COLO829 (cell line): ENCODE measurements at regions not wholly inside any gene's neighbourhood (a gene's known extent, or its start where the extent isn't known, plus 50 kb on each side); places are given as distances from the start of the nearest gene placed in this dataset.
"Not testable (repeated sequence)": the region's sequence is repeated elsewhere in the genome, so short reads cannot be mapped to it uniquely, and the experiment has no call there.

Experiments
- DNase-seq: peaks from one replicate; pipeline ENCODE4 v3.0.0; 2012; ENCODE audit warnings: low spot score

DNA sequence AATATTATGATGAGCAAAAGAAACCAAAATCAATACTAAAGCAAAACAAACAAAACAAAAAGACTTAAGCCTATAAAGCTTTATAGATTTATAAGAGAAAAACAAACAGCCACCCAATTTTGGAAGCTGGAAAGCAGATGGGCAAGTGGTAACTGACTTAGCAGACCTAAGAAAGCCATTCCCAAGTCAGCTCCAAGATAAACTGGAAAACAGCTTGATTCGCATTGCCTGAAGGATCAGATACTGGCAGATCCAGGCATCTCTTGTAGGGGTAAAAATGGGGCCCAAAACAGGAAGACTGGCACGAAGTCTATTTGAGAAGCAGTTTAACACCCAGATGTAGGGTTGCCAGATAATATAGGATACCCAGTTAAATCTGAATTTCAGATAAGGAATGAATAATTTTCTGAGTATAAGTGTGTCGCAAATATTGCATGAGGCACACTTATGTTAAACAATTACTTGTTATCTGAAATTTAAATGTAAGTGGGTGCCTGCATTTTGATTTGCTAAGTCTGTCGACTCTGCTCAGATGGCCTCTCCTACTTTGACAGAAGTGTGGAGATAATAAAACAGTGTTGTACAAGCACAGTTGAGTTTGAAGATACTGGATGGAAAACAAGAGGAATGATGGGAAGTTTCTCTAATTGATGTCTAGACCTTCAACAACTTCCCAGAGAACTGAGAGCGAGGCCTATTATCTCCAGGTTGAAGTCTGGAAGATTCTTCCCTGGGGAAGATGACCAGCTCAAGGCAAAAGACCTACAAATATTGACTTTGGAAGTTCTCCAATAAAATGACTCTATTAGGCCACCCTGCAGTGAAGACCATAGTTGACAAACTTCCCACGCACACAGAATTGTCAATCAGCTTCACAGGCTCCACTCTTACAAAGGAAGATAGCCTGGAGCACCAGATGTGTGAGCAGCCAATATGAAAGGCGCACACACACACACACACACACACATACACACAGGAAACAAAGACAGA lies 113.4 kb downstream of the FAM50B start:
- DNase-seq = peak; percentile 53

DNA sequence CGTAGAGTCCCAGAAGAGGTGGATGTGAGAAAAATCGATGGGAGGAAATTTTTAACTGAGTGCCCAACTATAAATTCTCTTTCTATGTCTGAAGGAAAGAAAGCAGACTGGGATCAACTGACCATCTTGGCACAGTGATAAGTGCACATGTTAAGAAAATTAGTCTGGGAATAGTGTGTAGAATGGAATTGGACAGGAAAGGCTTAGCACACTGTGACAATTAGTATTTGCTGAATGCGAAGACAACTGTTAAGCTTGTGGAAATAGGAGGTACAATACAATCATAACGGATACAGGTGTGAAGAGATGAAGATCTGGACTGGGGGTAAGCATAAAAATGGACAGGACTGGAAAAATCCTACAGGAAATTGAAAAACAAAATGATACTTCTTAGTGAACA lies 114.3 kb downstream of the FAM50B start:
- DNase-seq = no peak

DNA sequence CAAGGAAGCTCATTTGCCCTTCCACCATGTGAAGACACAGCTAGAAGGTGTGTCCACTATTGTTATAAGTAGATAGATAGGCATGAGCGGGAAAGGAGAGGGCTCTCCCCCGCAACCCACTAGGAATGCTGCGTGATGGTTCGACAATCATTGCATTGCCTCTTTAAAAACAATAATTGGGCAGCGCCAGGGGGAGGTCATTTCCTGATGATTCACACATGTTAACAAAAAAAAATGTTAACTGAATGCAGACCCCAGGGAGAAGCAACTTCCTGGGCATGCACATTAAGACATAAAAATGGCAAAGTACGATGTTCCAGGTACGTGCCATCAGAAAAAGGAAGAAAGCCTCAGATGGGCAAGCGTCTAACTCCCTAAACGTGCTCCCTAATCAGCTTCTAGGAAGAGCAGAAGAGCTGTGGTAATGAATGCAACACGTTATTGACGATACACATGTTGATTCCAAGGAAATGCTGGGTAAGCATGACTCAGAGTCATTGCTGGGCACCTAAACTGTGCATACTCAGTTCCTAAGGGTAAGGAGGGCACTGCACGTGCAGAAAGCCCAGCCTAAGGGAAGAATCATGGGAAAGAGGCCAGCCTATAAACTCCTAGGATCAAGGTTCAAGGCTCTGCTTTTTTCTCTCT lies 113.7 kb downstream of the FAM217A start:
- peak; percentile 28 for DNase-seq

DNA sequence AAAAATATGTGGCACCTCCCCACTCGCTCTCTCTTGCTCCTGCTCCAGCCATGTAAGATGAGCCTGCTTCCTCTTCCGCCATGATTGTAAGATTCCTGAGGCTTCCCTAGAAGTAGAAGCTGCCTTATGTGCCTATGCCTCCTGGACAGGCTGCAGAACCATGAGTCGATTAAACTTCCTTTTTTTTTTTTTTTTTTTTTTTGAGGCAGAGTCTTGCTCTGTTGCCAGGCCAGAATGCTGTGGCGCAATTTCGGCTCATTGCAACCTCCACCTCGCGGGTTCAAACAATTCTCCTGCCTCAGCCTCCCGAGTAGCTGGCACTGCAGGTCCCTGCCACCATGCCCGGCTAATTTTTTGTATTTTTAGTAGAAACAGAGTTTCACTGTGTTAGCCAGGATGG lies 112.5 kb downstream of the FAM217A start:
- DNase-seq = no peak

DNA sequence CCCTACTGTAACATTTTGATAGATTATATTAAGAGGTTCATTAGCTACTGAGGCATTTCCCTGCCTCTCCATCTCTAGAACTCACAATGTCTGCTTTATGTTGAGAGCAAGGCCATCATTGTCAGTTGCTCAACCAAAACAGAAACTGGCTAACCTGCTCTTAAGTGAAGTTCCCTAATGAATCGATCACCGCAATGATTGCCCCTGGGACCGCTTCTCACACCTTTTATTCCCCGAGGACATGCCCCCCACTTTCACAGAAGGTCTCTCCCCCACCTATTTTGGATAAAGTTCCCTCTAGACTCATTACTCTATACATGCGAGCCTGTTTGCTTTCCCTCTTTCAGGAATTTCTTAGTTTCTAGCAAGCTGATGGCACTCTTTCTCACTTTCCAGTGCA lies 108.8 kb downstream of the FAM217A start:
- DNase-seq = no peak

DNA sequence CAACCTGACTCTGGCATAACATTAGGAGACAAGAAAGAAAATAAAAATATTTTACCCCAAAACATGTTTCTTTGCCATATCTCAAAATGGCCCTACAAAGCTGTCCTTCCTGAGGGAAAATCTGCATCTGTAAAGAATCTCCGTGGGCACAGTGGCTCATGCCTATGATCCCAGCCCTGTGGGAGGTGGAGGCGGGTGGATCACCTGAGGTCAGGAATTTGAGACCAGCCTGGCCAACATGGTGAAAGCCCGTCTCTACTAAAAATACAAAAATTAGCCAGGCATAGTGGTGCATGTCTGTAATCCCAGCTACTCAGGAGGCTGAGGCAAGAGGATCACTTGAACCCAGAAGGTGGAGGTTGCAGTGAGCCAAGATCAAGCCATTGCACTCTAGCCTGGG lies 105.8 kb downstream of the FAM217A start:
- not testable (repeated sequence) for DNase-seq

DNA sequence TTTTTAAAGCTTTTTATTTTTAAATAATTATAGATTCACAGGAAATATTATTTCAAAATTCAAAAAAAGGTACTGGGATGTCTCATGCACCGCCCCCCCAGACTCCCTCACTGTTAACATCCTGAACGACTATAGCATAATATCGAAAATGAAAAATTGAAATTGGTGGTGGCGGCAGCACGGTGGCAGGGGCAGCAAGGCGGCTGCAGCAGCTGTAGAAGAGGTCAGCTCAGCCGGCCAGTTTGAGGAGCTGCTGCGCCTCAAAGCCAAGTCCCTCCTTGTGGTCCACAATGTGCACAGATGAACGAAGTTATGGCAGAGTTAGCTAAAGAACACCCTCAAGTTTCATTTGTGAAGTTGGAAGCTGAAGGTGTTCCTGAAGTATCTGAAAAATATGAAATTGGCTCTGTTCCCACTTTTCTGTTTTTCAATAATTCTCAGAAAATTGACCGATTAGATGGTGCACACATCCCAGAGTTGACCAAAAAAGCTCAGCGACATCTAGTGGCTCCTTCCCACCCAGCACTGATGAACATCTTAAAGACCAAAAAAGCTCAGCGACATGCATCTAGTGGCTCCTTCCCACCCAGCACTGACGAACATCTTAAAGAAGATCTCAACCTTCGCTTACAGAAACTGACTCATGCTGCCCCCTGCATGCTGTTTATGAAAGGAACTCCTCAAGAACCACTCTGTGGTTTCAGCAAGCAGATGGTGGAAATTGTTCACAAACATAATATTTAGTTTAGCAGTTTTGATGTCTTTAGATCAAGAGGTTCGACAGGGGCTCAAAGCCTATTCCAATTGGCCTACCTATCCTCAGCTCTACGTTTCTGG lies 100.8 kb downstream of the FAM217A start:
- DNase-seq = peak; percentile 58

DNA sequence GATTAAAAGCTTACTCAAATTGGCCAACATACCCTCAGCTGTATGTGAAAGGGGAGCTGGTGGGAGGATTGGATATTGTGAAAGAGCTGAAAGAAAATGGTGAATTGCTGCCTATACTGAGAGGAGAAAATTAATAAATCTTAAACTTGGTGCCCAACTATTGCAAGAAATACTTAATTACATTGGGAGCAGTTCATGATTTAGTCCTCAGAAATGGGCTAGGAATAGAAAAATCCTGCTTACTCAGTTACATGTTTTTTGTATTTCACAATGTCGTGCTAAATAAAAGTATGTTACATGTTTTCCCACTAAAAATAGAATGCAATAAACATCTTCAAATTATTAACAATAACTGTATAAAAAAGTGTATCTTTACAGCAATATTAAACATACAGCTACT lies 100.0 kb downstream of the FAM217A start:
- not testable (repeated sequence) for DNase-seq

DNA sequence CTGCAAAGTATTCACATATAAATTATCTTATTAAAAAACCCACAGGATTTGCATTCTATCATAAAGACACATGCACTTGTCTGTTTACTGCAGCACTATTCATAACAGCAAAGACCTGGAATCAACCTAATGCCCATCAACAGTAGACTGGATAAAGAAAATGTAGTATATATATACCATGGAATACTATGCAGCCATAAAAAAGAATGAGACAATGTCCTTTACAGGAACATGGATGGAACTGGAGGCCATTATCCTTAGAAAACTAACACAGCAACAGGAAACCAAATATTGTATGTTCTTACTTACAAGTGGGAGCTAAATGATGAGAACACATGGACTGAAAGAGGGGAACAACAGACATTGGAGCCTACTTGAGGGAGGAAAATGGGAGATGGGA lies 97.0 kb downstream of the FAM217A start:
- no peak for DNase-seq

DNA sequence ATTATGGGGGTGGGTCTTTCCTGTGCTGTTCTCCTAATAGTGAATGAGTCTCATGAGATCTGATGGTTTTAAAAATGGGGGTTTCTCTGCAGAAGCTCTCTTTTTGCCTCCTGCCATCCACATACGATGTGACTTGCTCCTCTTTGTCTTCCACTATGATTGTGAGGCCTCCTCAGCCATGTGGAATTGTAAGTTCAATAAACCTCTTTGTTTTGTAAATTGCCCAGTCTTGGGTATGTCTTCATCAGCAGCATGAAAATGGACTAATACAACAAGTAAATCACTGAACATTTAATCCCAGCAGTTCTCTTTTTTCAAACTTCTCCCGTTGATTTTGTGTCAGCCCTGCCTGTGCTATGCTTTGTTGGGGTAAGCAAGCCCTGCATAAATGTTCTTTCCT lies 95.2 kb downstream of the FAM217A start:
- no peak for DNase-seq

DNA sequence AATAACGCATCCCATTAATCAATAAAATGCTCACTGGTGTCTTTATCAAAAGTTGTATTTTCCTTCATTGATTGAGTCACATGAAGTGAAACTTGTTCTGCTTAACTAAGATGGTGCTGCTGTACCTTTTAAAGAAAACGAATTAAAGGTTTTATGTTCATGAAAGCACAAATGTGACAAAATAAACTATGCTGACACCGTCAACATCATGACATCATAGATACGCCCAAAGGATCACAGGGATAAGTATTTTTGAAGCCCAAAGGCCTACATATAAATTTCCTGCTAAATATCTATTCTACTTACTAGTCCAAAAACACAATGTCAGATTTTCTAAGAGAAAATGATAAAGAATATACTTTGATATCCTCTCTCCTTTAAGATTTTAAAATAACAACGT lies 94.4 kb downstream of the FAM217A start:
- no peak for DNase-seq

DNA sequence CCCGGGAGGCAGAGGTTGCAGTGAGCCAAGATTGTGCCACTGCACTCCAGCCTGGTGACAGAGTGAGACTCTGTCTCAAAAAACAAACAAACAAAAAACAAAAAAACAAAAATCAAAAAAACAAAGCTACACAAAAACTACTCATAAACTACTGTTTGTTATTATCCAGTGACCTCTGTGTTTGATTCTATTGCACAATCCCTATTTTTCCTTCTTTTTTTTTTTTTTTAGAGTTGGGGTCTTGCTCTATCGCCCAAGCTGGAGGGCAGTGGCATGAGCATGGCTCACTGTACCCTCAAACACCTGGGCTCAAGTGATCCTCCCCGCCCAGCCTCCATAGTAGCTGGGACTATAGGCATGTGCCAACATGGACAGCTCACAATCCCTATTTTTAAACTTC lies 92.7 kb downstream of the FAM217A start:
- DNase-seq = no peak

DNA sequence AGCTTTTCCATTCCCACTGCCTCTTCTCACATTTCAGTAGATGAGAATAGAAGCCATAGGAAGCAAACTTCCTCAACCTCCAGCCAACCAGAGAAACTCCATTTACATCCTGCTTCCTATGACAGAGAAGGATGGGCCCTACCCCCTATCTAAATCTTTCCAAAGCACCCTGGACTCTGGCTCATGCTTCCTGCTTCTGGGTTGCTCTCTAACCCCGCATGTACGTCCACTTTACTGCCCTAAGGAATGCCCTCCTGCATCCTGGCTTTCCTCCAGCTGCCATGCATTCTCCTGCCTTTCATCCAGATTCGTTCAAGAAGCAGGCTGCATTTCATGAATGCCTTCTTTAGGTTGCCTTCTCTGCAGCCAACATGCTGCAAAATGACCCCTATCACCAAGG lies 91.9 kb downstream of the FAM217A start:
- DNase-seq = no peak

DNA sequence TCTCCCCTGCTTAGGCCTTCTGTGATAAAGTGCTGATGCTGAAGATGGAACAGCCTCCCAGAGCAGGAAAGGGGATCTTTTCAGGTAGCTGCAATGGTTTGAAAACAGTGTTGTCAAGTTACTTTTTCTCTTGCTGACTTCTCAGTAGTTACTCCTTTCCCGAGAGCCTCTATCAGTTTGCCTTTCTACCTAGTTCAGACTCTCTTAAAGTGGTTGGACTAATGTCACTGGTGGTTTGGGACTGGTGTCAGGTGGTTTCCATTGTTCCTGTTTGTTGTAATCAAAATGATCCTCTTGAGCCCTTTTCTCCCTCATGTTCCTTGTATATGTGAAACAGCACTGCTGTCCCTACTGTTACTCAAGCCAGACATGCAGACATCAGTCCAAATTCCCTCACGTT lies 91.4 kb downstream of the FAM217A start:
- DNase-seq = no peak

DNA sequence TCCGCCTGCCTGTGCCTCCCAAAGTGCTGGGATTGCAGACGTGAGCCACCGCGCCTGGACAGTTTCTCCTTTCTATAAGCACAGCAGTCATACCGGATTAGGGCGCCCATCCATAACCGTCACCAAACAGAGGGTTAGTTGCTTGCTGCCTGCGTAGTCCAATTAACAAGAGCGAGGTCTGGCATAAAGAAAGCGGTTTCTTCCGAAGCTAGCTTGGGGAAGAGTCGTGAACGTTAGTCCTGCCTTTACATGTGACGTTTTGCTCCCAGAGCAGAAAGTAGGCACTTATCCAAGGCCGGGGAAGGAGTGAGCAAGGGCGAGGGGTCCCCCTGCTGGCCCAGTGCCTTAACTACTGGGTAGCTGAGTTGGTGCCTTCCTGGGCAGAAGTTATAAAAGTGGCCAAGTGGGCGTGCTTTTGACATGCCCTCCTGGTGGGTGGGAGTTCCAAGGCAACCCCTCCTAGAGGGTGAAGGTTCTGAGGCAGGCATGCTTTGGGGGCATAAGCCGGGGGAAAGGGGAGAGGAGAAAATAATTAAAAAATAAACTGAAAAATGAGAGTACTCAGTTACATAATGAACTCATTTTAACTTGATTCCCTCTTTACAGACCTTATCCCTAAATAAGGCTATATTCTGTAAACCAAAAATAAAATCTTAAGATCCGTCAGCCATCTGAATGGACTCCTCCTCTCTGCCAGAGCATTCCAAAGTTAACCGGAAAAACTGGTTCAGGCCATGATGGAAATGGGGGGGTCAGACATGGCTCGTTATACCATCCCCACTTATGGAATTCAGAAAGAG lies 88.0 kb downstream of the FAM217A start:
- peak; percentile 88 for DNase-seq

DNA sequence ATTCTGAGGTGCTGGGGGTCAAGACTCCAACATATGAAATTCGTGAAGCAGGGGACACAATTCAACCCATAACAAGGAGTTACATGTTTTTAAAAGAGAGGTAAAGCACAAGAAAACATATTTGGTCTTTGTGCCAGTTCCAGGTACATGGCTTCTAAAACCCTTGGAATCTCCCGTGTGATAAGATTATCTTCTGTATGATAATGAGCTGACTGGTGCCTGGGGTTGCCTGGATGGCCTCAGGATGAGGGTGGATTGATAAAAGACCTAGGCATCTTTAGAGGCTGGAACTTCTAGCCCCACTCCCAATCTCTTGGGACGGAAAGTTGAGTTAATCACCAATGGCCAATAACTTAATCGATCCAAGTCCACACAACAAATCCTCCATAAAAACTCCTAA lies 87.0 kb downstream of the FAM217A start:
- DNase-seq = no peak

DNA sequence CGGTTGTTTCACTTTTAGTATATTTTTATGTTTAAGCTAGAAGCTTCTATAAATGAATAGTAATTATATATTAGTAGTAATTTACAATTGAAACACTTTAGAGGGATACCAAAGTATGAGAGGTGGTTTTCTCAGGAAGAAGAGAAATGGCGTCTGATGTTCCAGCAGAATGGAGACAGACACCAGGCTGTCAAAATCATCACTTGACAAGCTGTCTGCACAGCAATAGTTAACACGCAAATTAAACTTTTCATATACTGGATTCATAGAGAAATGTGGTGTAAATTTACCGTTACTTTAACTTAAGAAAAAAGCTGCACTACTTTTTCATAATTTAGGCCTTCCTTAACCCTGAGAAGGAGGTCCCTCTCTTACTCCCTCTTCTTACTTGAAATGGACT lies 82.6 kb downstream of the FAM217A start:
- DNase-seq = no peak

DNA sequence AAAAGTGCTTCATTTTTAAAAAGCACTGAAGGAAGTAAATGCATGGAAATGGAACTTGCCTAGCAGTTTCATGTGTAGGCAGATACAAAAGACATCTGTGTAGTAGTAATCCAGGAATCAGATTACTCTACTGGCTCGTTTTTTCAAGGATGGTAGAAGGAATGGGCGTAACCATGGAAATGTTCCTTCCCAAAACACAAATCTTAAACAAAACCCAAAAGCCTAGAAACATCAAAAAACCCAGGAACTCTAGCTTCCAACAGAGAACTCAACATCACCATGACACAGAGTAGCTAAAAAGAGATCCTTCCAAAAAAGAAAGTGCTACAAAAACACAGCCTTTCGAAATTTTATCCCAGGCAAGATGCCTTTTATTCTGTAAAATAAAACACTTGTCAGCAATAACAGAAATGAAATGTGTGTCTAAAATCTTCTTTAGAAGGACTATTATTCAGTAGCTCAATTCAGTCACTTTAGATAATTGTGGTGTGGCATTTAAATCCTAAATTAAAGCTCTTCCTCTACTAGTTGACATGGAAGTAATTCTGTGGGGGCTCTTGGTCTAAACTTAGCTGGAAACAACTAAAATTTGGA lies 81.7 kb downstream of the FAM217A start:
- DNase-seq = peak; percentile 92

DNA sequence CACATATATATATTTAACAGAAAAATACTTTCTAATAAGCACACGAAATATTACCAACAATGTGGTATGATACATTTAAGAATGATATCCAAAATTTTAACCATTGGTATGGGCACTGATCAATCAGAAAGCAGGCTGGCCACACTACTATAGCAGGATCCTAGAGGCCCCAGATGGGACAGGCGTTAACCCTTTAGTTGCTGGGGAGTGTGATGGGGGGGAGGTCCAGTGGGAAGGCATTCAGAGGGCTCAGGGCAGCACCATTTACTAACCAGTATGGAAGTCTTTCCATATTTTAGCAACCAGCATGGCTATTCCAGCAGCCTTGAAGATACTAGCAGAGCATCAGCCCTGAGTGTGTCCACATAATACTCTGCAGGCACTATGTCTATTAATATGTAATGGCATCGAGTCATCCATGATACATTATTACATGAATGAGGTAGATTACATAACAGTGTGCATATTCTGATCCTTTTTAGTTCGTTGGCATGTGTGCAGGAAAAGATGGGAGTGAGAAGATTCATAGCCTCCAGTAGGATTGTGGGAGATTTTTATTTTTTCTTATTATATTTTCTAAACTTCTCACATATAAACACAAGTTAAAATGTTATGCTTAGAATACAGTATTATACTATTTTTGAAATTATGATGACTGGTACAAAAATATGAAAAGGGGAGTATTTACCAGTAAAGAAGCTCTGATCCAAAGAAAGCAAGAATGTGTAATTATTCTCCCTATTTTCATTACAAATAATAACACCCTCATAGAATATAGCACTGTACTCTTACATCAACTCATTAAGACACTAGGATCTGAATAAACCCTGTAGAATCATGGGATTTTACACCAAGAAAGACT lies 78.9 kb downstream of the FAM217A start:
- DNase-seq = no peak

DNA sequence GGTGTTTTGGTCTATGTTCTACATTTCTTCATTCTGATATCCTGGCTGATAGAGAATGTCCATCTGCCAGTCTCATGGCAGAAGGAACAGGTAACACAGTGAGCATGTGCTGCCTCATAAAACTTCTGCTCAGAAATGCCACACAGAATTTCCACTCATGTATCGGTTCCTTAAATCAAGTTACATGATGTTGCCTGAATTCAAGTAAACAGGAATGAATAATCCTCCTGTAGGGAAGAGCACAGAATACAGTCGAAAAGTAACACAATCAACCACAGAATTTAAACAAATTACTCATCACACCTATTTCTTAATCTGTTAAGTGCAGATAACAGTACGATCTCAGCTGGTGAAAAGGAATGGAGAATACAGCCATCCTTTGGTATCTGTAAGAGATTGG lies 74.7 kb downstream of the FAM217A start:
- no peak for DNase-seq
